ENCODE measurements at regions not wholly inside any gene's neighbourhood (a gene's known extent, or its start where the extent isn't known, plus 50 kb on each side); places are given as distances from the start of the nearest gene placed in this dataset.

DNA sequence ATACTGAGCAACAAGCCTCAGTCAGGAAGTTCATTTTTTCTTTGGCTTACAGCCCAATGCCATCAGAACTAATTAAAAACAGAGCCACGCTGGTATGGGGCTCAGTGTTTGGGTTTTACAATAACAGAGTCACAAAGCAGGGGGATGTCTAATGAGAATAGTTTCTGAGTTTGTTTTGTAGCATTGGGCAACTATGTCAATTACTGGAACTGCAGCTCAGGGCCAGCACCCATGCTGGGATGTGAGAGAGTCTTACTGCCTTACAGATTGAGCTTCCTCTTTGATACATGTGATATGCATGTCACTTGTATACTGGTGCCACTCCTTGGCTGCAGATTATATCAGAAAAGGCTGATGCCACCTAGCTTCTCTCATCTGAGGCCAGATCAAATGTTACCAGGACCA is 117.6 kb downstream of the TFAP2B start (continued):
- TF ChIP-seq ZBTB40 (IDR thresholded peaks at IDR 0.05; ENCODE audit: borderline replicate concordance) = no peak
- no peak for TF ChIP-seq HSF1 (IDR thresholded peaks at IDR 0.05; ENCODE audit: low read depth, low read length)
- TF ChIP-seq MAX (IDR thresholded peaks at IDR 0.05; ENCODE audit: low read depth, low read length) = no peak
- no peak for TF ChIP-seq MYB (IDR thresholded peaks at IDR 0.05; ENCODE audit: borderline replicate concordance, low read depth, low read length)
- TF ChIP-seq, protein P1, sequence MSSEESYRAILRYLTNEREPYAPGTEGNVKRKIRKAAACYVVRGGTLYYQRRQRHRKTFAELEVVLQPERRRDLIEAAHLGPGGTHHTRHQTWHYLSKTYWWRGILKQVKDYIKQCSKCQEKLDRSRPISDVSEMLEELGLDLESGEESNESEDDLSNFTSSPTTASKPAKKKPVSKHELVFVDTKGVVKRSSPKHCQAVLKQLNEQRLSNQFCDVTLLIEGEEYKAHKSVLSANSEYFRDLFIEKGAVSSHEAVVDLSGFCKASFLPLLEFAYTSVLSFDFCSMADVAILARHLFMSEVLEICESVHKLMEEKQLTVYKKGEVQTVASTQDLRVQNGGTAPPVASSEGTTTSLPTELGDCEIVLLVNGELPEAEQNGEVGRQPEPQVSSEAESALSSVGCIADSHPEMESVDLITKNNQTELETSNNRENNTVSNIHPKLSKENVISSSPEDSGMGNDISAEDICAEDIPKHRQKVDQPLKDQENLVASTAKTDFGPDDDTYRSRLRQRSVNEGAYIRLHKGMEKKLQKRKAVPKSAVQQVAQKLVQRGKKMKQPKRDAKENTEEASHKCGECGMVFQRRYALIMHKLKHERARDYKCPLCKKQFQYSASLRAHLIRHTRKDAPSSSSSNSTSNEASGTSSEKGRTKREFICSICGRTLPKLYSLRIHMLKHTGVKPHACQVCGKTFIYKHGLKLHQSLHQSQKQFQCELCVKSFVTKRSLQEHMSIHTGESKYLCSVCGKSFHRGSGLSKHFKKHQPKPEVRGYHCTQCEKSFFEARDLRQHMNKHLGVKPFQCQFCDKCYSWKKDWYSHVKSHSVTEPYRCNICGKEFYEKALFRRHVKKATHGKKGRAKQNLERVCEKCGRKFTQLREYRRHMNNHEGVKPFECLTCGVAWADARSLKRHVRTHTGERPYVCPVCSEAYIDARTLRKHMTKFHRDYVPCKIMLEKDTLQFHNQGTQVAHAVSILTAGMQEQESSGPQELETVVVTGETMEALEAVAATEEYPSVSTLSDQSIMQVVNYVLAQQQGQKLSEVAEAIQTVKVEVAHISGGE (CRISPR knock-in tag; IDR thresholded peaks at IDR 0.05) = no peak
- TF ChIP-seq MTA2 (IDR thresholded peaks at IDR 0.05; ENCODE audit: low read depth) = no peak
- no peak for TF ChIP-seq BACH1 (IDR thresholded peaks at IDR 0.05; ENCODE audit: borderline replicate concordance)

Measured in GM12878 (cell line).